Stimulated activated CD4-positive, alpha-beta T cell treated with anti-CD3 and anti-CD28 coated beads, Interleukin-1b, Interleukin-23, amount 100 ng/mL, for 1 hour (primary cell): ENCODE measurements at regions not wholly inside any gene's neighbourhood (a gene's known extent, or its start where the extent isn't known, plus 50 kb on each side); places are given as distances from the start of the nearest gene placed in this dataset.

Experiments
- DNase-seq, 2 donors: peaks; one replicate each; pipeline ENCODE4 v3.0.0-alpha.2; 2020; ENCODE audit warnings: low read depth in 2 of 2

- DNase-seq, result no peak
These were observed 176.0 kb downstream of the ZNF365 start for GRCh38 chr10:62550173-62550572.

- no peak for DNase-seq
These were observed 180.5 kb downstream of the ZNF365 start for GRCh38 chr10:62554632-62555199.

GRCh38 chr10:62559481-62560200 is 185.5 kb downstream of the ZNF365 start:
- DNase-seq, result no peak

DNA sequence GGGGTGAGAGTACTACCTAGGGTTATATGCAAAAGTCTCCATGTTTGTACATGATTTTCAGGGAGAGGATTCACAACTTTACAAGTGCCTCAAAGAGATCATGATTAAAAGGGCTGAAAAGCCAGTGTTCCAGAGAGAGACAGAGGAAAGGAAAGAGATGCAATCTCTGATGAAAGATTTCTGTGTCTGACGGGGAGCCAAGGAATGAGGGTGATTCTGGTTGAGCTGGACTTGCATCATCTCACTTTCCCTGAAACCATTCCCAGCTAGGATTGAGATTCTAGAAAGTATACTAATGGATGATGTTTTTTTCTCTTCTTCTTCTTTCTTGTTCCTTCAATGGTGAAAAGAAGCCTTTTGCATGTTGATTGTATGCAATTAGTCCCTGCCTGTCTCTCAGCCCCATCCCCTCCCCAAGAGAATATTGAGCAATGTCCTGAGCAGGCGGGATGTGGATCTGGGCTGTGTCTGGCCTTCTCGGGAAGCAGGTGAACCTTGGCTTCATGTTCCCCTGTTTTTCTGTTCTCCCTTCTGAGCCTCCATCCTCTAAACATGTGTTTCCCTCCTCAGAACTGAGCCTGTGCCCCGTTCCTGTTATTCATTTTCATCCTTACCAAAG is 186.1 kb downstream of the ZNF365 start:
- no peak for DNase-seq

DNA sequence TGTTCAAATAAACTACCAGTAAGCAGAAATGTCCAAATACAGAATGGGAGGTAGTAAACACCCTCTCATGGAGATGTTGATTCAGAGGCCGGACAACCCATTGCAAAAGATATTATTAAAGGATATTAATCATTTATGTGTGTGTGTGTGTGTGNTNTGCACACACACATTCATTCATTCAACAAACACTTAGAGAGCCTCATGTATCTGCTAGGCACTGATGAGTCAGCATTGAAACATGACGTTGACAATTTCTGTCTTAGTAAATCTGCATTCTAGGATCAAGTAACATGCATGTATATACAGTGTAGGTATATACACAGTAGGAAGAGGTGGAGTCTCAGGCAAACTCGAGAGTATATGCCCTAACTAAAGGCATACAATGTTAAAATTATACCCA is 187.0 kb downstream of the ZNF365 start:
- no peak for DNase-seq

GRCh38 chr10:62562101-62562500 is 187.9 kb downstream of the ZNF365 start:
- DNase-seq, result no peak

DNA sequence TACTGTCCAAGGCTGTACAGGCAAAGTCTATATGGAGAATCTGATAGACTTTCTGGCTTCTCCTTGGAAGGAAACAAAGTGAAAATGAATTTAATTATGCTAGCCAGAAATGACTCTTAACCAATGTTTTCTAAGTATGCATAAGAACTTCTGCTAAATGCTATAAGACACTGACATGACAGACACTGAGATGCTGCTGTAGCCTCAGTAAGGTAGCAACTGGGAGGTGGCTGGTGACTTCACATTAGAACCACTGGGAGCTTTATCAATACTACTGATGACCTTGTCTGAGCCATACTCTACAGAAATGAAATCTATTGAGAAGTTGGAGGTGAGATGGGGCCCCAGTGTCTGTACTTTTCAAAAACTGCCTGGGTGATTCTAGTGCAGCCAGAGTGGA is 188.6 kb downstream of the ZNF365 start:
- DNase-seq, result no peak

DNA sequence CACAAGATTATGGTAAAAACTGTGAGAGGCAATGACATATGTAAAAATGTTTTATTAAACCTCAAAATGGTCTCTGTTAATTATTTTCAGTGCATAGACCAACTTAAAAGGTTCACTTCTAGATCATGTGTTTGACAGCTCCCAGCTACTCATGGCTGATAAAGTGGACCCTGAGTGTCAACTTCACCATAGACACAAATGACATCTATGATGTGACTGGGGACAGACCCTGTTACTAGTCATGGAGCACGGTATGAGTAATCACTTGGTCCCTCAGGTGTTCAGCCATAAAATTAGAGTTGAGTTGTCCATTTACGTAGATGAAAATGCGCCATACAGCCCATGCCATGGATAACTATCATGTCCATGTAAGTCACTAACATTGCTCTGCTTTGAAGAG is 199.8 kb downstream of the ZNF365 start:
- DNase-seq, result no peak

DNA sequence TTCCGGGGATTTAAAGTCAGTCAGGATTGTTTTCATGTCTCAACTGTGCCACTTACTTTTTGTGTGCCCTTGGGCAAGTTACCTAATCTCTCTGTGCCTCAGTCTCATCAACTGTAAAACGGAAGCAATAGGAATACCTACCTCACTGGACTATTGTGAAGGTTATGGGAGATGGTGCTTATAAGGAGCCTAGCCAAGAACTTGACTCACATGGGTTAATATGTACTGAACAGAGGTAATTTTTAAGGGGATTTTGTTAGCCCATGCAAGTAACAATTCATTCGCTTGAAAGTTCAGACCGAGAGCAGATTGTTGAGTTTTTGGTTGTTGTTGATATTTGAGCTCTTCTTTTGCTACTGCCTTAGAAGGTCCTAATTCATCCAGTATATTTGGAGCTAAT is 202.9 kb downstream of the ZNF365 start:
- DNase-seq, result no peak

DNA sequence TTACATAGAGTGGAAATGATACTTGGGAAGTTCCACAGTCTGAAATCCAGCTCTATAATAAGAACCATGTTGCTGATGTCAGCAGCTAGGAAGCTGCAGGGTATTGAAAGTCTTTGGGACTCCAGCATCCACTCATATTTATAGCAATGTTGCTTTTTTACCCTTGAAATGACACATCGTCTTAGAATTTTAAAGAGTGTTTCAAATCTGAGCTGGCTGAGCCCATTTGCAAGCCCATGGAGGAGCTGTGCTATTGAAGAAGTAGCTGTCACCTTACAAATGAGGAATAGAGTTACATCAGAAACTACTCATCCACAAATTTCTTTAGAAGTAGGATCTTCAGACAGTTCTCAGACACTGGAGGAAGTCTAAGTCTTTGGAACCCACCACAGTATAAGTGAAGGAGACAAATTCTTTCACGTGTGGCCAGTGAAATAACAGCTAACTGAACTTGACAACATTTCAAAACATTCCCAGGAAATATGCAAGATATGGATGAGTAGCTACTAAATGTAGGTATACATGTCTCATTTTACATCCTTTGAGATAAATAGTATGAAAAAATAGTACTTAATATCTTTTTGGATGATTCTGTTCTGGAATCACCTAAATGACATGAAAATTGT is 203.6 kb downstream of the ZNF365 start:
- DNase-seq, result no peak

DNA sequence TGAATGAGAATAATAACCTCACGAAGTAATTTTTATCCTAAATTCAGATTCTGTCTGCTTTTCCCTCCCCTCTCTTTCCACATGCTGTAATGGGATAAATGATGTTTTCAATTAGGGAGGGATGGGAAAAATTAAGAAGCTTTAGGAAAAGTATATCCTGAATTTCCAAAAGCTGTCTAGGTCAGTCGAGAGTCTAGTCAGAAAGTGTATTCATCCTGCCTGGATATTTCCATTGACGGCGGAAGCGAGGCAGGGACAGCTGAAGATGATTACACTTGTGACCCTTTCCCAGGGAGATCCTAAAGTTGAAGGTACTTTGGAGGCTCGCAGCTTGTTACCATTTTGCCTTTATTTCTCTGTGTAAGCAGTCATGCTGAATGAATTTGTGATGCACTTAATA is 204.1 kb downstream of the ZNF365 start:
- no peak for DNase-seq

DNA sequence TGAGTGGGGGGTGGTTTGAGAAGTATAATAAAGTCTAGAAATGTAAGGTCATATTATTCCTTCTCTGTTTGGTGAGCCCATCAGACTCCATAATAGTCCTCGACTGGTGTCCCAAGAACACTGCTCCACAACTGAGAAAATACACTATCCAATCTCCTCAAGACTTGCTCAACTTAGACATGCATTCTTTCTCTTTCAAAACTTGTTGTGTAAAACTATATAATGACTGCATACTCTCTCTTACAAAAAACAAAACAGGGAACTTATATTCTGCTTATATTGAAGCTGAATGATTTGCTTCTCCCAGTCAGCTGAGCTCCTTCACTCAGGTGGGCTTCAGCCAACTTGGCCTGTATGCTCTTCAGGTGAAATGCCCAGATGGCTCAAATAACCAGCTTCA is 204.7 kb downstream of the ZNF365 start:
- DNase-seq, result no peak

GRCh38 chr10:62580396-62580795 is 206.2 kb downstream of the ZNF365 start:
- no peak for DNase-seq

DNA sequence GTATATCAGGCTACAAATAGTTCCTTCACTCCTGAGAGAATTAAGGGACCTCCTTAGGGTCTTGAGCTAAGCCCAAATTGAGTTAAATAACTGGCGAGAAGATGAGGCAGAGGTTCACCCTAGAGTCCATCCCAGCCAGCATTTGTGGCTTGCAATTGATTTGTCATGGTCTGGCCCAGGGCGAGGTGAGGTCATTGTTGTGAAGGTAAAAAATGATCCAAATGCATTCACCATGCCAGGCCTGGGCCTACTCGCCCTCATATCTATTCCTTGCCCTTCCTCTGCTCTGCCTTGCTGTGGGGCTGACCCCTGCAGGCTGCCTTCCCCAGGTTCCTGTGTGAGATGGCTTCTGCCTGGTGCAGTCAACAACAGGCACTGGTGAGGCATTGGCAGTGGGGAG is 207.2 kb downstream of the ZNF365 start:
- DNase-seq, result no peak

DNA sequence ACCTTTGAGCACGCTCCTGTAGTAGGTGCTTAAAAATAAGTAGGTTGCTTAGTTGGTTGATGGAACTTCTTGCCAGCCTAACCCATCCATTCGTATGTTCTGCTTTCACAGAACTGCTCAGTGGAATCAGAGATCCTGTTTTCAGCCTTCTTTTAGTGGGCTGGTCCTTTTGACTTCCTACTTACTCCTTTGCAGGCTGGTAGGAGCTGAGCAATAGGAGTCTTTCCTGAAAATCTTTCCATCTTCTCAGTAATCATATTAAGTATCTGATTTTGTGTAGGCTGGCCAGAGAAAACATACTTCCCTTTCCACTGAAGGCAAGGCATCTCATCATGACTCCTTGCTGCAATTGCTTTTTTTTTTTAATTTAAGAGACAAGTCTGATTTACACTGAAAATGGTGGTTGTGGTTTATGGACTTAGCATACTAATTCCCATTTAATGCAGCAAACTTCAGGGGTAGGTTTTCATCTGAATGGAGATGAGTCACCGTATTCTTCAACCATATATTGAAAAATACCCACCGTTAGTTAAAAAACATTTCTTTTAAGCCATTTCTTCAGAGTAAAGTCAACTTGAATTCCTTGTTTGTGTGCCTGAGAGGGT is 208.0 kb downstream of the ZNF365 start:
- DNase-seq, result no peak

GRCh38 chr10:62582804-62583208 is 208.6 kb downstream of the ZNF365 start:
- no peak for DNase-seq

DNA sequence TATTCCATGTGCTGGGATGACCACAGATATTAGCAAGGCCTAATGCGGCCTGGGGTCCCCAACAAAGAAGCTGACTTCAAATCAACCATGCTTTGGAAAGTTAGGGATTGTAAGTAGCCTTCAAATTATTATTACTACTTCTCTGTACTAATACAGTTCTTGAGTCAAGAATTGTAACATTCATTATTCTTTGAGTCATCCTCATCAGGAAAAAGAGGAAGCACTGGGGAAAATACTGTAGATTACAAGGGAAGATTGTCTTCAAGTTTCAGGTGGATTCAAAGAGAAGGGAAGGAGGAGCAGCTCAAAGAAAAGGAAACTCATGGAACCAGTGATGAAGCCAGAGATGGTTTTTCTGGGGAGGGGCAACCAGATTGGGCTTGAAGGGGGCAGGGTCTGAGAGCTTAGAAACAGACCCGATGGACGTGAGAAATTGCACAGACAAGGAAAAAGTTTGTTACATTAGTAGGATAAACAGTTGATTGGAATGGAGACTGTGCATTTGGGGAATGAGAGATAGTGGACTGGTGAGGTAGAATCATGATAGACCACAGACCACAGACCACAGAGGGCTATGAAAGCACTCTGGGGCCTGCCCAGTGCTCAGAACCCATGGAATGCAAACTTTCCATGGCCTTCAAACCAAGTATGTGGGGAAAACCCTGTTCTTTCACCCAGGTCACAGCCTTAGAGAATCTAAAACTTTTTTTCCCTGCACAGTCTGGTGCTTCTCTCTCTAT is 209.9 kb downstream of the ZNF365 start:
- no peak for DNase-seq

DNA sequence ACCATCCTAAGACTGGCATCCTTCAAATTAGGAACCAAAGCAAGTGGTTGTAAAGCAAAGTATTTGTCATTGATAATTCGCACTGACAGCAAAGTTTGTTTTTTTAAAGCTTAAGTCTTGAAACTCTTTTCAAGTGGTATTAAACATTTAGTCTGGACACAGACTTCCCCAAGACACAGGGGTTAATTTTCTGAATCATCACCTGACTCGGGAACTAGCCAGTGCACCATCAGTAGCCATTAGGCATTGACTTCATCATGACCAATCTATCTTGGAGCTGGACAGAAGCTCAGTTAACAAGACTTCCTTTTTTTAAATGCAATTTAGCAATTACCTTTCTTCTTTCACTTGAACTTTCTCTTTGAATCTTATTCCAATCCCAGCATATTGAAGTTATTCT is 210.6 kb downstream of the ZNF365 start:
- no peak for DNase-seq

DNA sequence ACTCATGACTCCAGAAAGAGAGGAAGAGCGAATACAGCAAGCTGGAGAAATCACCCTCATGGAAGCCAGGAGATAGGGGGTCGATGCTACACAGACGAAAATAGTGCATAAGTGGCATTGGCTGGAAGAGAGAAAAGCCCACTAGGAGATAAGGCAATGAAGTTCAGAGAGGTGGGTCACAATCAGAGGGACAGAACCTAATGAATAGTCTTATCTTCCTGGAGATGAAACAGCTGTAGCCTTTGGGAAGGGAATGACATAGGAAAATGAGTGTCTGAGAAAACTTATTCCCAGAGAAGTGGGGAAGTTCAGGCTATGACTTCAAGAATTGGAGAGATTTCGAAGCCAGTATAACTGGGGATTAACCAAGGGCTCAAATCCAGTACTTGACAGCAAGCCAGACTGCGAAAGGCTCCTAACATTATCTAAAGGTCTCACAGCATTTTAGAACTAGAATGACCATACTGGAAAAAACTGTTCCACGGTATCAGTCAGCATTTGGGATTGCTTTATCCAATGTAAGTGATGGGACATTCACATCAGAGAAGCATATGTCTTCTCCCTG is 211.1 kb downstream of the ZNF365 start:
- DNase-seq, result no peak

GRCh38 chr10:62587011-62587410 is 212.8 kb downstream of the ZNF365 start:
- DNase-seq, result no peak

DNA sequence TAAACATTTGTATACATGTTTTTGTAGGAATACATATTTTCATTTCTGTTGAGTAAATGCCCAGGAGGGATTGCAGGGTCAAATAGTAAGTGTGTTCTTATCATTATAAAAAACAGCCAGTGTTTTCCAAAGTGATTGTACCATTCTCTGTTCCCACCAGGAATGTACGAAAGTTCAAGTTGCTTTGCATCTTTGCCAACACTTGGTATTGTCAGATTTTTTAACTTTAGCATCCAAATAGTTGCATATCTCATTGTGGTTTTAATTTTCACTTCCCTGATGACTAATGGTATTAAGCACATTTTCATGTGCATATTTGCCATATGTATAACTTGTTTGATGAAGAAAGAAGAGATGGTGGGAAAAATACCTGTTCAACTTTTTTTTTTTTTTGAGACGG is 213.9 kb downstream of the ZNF365 start:
- DNase-seq, result no peak

DNA sequence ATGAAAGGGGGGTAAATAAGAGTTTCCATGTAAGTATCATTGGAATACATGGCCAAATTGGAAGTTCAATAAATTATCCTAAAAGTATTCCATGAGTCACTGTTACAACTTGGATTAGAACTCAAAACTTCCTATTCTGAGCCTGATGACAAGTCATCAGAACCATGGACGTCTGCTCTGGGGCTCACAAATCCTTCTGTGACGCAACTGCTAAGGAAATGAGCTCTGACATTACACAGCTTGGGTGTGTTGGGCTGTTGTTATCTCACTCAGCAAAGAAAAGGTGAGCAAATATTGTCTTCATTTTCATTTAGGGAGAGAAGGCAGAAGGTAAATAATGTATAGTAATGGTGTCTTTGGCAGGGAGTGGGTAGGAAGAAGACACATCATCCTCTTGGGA is 214.8 kb upstream of the ADO start:
- DNase-seq, result no peak
